ENCODE measurements at regions not wholly inside any gene's neighbourhood (a gene's known extent, or its start where the extent isn't known, plus 50 kb on each side); places are given as distances from the start of the nearest gene placed in this dataset.

GRCh38 chr2:44093970-44094369 lies 74.7 kb upstream of the PPM1B start:
- Histone ChIP-seq H3K36me3 (ENCODE audit: control insufficient read depth in 2 of 2, insufficient read depth in 2 of 2, low read length in 1 of 2) (no peaks in the 10 kb centered on the region), H3K79me2 (ENCODE audit: control insufficient read depth, insufficient read depth, low read length) (no peaks in the 10 kb centered on the region), H3K4me1 (ENCODE audit: control insufficient read depth, insufficient read depth, low read length) (peaks cover 18% of the 10 kb centered on the region), H3K27ac (ENCODE audit: control insufficient read depth, insufficient read depth) (no peak overlapping the region), H3K4me3 (no peak overlapping the region), H4K20me1 (ENCODE audit: control insufficient read depth, insufficient read depth) (no peaks in the 10 kb centered on the region), H3K4me2 (ENCODE audit: control insufficient read depth, insufficient read depth) (no peak overlapping the region), H3K9me3 (replicated peaks; ENCODE audit: control insufficient read depth, insufficient read depth, low read length) (no peaks in the 10 kb centered on the region; the same call in 2 of the 3 replicates), H3K9ac (ENCODE audit: control insufficient read depth, insufficient read depth, low read length) (no peak overlapping the region), H3K27me3 (replicated peaks in 1 of 2; ENCODE audit: control insufficient read depth in 2 of 2, insufficient read depth in 2 of 2, low read length in 1 of 2) (no peaks in the 10 kb centered on the region), H2AFZ (ENCODE audit: control insufficient read depth, low read depth, low read length) (no peak overlapping the region)
- BruUV-seq (replicated peaks): no TSS peak
- SMC1A ChIA-PET (ENCODE audit: uncharacterized antibody, unreplicated experiment): interaction anchor here (0.6 to 2.0 kb wide), 5 partner anchors 11 to 146 kb away, joined by 3 to 5 read pairs (median 3); partner anchors contain the start of gene PPM1B
- CTCF ChIA-PET: interaction anchor here (1.3 kb wide), 1 partner anchor 148 kb away, joined by 4 read pairs; no protein-coding TSS in a partner anchor
- intact Hi-C loops (cut with micrococcal nuclease; ENCODE audit: unreplicated experiment): no loop called here
- ATAC-seq (no peak), FAIRE-seq (no peak), DNase-seq (ENCODE audit: low read depth, low spot score) (no peak)
- RAD21 ChIA-PET (ENCODE audit: unreplicated experiment): no interaction called here
- POLR2A ChIA-PET: interaction anchor here (0.5 to 1.1 kb wide), 3 partner anchors 14 to 1919 kb away, joined by 3 to 4 read pairs (median 3); no protein-coding TSS in a partner anchor
- WGBS (ENCODE audit: insufficient coverage, insufficient replicate concordance, low lambda C conversion rate, missing lambda C conversion rate): 71% methylated on average over 3 of the region's 3 CpGs
- no peak for TF ChIP-seq SMARCA5 (IDR thresholded peaks at IDR 0.05)
- TF ChIP-seq LARP7 (IDR thresholded peaks at IDR 0.05): no peak
- in situ Hi-C loops (cut with MboI): no loop called here

DNA sequence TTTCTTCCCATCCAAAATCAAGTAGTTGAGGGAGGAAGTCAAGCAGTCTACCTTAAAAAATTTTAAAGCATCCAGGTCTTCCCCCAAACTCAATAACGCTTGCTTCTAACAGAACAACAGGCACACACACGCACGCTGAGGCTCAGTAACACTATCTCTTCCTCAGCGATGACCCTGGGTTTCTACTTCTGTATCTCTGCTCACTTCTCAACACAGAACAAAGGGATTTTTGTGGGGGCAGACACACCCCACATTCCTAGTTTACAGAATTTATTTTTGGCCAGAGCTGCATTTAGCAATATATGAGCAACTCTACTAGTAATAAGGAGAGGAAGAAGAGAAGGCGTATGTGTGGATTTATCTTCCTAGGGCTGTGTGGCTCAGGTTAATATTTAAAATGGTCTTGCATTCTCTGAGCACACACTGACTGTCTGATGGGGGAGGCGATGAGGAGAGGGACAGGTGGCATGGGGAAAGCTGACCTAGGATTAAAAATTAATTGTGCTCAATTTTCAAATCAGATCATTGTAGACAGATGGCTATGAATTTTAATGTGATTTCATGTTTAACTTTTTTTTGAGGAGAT lies 71.3 kb upstream of the PPM1B start:
- Histone ChIP-seq H3K4me2 (ENCODE audit: control insufficient read depth, insufficient read depth) (no peak overlapping the region), H3K27me3 (replicated peaks in 1 of 2; ENCODE audit: control insufficient read depth in 2 of 2, insufficient read depth in 2 of 2, low read length in 1 of 2) (no peaks in the 10 kb centered on the region), H3K9me3 (replicated peaks; ENCODE audit: control insufficient read depth, insufficient read depth, low read length) (no peaks in the 10 kb centered on the region; the same call in 2 of the 3 replicates), H3K36me3 (ENCODE audit: control insufficient read depth in 2 of 2, insufficient read depth in 2 of 2, low read length in 1 of 2) (no peaks in the 10 kb centered on the region), H3K4me3 (no peak overlapping the region), H4K20me1 (ENCODE audit: control insufficient read depth, insufficient read depth) (no peaks in the 10 kb centered on the region), H3K9ac (ENCODE audit: control insufficient read depth, insufficient read depth, low read length) (no peak overlapping the region), H3K79me2 (ENCODE audit: control insufficient read depth, insufficient read depth, low read length) (no peaks in the 10 kb centered on the region), H3K27ac (ENCODE audit: control insufficient read depth, insufficient read depth) (no peak overlapping the region), H2AFZ (ENCODE audit: control insufficient read depth, low read depth, low read length) (no peak overlapping the region), H3K4me1 (ENCODE audit: control insufficient read depth, insufficient read depth, low read length) (peaks cover 5% of the 10 kb centered on the region; the same call in 1 of the 2 replicates)
- RAD21 ChIA-PET (ENCODE audit: unreplicated experiment): no interaction called here
- in situ Hi-C loops (cut with MboI): no loop called here
- 0 out of 3 replicates have a peak, but pooled peaks have one; percentile 23 for ATAC-seq
- no peak for DNase-seq (ENCODE audit: low read depth, low spot score)
- CTCF ChIA-PET: interaction anchor here (1.6 kb wide), 1 partner anchor 53 kb away, joined by 4 read pairs; no protein-coding TSS in a partner anchor
- 69% methylated on average over 6 of the region's 6 CpGs for WGBS (ENCODE audit: insufficient coverage, insufficient replicate concordance, low lambda C conversion rate, missing lambda C conversion rate)
- BruUV-seq (replicated peaks): no TSS peak
- POLR2A ChIA-PET: no interaction called here
- FAIRE-seq: no peak
- intact Hi-C loops (cut with micrococcal nuclease; ENCODE audit: unreplicated experiment): no loop called here
- SMC1A ChIA-PET (ENCODE audit: uncharacterized antibody, unreplicated experiment): interaction anchor here (0.6 to 3.1 kb wide), 4 partner anchors 9 to 78 kb away, joined by 3 to 16 read pairs (median 4); no protein-coding TSS in a partner anchor
- TF ChIP-seq E2F4 (IDR thresholded peaks at IDR 0.05; ENCODE audit: low read depth, low read length) (no peak), ASH2L (IDR thresholded peaks at IDR 0.05; ENCODE audit: borderline replicate concordance, low read depth) (no peak), BRCA1 (IDR thresholded peaks at IDR 0.05; ENCODE audit: low read depth, low read length) (no peak), ATF2 (IDR thresholded peaks at IDR 0.05; ENCODE audit: low read length) (no peak), YY1 (IDR thresholded peaks at IDR 0.05; ENCODE audit: low read depth, low read length) (no peak), FOS (IDR thresholded peaks at IDR 0.05; ENCODE audit: borderline replicate concordance, extremely low read depth, insufficient read length) (no peak), LARP7 (IDR thresholded peaks at IDR 0.05) (no peak)
- TF ChIP-seq, protein P1, sequence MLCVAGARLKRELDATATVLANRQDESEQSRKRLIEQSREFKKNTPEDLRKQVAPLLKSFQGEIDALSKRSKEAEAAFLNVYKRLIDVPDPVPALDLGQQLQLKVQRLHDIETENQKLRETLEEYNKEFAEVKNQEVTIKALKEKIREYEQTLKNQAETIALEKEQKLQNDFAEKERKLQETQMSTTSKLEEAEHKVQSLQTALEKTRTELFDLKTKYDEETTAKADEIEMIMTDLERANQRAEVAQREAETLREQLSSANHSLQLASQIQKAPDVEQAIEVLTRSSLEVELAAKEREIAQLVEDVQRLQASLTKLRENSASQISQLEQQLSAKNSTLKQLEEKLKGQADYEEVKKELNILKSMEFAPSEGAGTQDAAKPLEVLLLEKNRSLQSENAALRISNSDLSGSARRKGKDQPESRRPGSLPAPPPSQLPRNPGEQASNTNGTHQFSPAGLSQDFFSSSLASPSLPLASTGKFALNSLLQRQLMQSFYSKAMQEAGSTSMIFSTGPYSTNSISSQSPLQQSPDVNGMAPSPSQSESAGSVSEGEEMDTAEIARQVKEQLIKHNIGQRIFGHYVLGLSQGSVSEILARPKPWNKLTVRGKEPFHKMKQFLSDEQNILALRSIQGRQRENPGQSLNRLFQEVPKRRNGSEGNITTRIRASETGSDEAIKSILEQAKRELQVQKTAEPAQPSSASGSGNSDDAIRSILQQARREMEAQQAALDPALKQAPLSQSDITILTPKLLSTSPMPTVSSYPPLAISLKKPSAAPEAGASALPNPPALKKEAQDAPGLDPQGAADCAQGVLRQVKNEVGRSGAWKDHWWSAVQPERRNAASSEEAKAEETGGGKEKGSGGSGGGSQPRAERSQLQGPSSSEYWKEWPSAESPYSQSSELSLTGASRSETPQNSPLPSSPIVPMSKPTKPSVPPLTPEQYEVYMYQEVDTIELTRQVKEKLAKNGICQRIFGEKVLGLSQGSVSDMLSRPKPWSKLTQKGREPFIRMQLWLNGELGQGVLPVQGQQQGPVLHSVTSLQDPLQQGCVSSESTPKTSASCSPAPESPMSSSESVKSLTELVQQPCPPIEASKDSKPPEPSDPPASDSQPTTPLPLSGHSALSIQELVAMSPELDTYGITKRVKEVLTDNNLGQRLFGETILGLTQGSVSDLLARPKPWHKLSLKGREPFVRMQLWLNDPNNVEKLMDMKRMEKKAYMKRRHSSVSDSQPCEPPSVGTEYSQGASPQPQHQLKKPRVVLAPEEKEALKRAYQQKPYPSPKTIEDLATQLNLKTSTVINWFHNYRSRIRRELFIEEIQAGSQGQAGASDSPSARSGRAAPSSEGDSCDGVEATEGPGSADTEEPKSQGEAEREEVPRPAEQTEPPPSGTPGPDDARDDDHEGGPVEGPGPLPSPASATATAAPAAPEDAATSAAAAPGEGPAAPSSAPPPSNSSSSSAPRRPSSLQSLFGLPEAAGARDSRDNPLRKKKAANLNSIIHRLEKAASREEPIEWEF (IDR thresholded peaks at IDR 0.05; ENCODE audit: insufficient replicate concordance, low read depth, low read length): no peak
